ENCODE measurements at regions not wholly inside any gene's neighbourhood (a gene's known extent, or its start where the extent isn't known, plus 50 kb on each side); places are given as distances from the start of the nearest gene placed in this dataset.

- TF ChIP-seq, protein P1, sequence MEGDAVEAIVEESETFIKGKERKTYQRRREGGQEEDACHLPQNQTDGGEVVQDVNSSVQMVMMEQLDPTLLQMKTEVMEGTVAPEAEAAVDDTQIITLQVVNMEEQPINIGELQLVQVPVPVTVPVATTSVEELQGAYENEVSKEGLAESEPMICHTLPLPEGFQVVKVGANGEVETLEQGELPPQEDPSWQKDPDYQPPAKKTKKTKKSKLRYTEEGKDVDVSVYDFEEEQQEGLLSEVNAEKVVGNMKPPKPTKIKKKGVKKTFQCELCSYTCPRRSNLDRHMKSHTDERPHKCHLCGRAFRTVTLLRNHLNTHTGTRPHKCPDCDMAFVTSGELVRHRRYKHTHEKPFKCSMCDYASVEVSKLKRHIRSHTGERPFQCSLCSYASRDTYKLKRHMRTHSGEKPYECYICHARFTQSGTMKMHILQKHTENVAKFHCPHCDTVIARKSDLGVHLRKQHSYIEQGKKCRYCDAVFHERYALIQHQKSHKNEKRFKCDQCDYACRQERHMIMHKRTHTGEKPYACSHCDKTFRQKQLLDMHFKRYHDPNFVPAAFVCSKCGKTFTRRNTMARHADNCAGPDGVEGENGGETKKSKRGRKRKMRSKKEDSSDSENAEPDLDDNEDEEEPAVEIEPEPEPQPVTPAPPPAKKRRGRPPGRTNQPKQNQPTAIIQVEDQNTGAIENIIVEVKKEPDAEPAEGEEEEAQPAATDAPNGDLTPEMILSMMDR (IDR thresholded peaks at IDR 0.05; ENCODE audit: poor library complexity): no peak
- TF ChIP-seq EZH2phosphoT487 (IDR thresholded peaks at IDR 0.05; ENCODE audit: low read depth, severe bottlenecking, unreplicated experiment): no peak
Measured at GRCh38 chr2:83251321-83251872, 1207.7 kb downstream of the SUCLG1 start.
